GM19238 (cell line): ENCODE measurements at regions not wholly inside any gene's neighbourhood (a gene's known extent, or its start where the extent isn't known, plus 50 kb on each side); places are given as distances from the start of the nearest gene placed in this dataset.

Source experiments
- DNase-seq: peaks from one replicate; pipeline ENCODE4 v3.0.0; 2011; ENCODE audit warnings: low spot score; ENCODE audit not compliant: insufficient read length

DNA sequence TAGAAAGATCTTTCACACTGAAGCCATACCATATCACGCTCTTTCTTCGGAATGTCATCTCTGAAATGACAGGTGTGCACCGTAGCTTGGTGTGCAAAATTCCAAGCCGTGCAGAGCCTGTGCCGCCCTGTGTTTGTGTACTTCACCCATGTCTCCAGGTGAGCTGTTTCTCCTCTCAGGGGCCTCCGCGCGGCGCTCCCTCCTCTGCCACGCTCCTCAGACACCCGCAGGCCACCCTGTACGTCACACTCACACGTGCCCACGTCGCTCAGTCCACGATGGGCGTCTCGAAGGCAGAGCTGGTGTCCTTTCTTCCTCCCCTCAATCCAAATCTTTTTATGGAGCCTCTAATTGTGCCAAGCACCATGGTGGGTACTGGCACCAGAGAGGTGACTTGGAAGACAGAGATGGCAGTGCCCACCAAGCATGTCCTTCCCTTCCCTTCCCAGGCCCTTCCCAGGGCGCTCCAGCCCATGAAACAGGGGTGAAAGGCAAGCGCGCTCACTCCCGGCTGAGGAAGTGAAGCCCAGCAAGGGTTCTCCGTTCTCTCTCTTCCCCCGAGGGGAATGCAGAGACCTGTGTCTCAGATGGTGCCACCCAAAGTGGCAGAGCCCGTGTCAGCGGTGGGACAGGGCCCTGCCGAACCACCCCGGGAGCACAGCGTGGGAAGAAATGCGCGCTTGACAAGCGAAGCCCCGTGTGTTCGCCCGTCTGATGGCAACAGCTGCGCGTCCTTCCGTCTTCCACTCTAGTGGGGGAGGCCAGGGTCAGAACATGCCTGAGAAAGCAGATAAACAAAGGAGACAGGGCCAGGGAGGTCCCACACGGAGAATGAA, 292.5 kb upstream of the SHH start:
- no peak for DNase-seq

DNA sequence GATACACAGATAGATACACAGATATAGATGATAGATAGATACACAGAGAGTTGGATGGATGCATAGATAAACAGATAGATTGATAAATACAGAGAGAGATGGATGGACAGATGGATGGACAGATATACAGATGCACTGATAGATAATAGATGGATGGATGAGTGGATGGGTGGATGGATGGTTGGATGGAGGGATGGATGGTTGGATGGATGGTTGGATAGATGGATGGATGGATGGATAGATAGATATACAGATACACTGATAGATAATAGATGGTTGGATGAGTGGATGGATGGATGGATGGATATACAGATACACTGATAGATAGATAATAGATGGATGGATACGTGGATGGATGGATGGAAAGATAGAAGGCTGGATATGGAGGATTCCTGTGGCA, 290.0 kb upstream of the SHH start:
- DNase-seq: no peak

DNA sequence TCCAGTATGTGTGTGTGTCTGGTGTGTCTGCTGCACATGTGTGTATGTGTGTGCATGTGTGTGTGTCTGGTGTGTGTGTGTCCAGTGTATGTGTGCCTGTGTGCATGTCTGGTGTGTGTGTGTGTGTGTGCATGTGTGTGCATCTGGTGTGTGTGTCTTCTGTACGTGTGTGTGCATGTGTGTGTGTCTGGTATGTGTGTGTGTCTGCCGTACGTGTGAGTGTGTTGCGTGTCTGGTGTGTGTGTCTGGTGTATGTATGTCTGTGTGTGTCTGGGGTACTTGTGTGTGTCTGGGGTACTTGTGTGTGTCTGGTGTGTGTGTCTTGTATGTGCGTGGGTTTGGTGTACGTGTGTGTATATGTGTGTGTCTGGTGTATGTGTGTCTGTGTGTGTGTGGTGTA, 289.1 kb upstream of the SHH start:
- no peak for DNase-seq

DNA sequence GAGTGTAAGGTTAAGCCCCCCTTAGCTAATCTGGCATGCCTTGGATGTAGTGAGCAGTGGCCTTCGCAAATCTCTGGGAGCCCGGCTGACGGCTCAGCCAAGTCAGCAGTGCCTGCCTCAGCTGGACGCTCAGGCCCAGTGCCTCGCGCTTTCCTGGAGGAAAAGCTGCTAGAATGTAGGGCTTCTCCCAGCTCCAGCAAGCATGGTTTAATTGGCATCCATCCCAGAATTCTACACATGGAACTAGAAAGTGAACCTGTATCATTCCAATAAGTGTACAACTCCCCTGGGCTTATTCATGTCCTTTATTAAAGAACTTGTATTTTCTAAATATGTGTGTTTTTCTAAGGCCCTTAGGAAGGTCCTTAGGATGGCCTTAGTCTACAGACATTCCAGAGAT, 287.8 kb upstream of the SHH start:
- DNase-seq: no peak

DNA sequence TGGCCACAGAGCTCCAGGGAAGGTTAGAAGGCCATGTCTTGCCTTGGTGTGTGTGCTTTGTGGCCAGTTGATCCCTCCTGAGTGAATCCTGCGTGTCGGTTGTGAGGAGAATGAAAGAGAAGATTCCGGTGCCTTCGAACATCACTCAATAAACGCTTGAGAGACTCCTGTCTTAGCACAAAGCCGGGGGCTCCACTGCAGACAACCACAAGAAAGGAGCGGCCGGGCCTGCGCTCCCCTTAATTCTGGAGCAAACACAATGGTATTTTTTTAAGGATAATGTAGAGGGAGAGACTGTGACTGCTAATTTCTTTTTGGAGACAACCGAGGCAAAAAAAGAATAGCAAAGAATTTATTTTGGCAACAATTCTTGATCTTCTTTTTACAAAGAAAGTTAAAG, 286.8 kb upstream of the SHH start:
- DNase-seq: no peak

DNA sequence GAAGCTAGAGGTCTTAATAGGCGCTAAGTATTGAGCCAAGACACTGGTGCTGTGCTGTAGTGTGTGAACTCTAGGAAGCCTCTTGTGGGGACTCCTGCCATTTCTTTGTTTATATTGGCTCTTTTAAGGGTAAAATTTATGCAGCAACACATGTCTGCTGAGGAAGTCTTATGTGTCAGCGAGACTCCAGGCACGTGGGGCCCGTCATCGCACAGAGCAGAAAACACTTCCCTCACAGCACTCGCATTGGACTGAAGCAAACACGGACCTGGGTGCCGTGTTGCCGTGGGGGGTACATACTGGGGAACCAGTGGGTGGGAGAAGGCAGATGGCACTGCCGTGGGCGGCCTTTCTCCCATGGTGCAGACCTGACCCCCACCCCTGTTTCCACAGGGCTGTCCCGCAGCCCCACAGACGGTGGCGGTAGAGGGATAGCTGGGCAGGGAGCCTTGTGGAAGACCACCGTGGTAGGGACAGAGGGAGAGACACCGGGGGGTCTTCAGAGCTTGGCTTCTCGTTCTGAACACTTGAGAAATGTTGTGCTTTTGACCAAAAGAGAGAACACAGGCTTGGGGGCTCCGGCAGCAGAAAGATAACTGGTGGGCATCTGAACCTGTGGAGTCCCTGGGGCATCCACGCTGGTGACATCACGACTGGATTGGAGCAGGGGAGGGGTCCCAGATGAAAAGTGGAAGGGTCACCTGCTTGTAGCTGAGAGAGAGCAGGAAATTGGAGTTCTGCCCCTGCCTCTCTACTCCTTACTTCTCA, 284.7 kb upstream of the SHH start:
- DNase-seq: no peak

DNA sequence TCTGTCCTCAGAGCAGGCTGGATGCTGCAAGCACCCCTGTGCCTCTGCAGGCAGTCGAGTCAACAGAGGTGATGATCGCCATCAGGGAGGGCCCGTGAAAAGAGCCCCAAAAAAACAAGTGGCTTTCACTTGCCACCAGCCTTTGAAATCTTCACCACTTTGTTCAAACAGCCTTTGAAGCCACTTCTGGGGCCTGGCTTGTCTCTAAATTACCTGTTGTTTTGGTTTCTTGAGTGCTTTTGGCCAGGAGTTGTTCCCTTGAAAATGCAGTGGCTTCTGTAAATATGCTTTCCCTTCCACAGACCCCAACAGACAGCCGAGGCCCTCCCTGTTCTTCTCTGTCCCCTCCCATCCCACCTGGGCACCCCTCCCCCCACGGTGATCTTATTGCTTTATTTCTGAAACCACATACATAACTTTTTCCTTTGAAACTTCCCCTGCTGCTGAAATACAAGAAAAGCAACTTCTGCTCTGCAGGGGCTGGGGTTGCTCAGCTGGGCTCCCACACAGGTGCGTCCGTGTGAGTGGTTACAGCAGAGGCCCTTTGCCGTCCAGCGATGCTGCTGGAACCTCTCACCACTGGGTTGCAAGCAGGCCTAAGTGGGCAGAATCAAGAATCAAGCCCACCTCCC, 283.8 kb upstream of the SHH start:
- no peak for DNase-seq

DNA sequence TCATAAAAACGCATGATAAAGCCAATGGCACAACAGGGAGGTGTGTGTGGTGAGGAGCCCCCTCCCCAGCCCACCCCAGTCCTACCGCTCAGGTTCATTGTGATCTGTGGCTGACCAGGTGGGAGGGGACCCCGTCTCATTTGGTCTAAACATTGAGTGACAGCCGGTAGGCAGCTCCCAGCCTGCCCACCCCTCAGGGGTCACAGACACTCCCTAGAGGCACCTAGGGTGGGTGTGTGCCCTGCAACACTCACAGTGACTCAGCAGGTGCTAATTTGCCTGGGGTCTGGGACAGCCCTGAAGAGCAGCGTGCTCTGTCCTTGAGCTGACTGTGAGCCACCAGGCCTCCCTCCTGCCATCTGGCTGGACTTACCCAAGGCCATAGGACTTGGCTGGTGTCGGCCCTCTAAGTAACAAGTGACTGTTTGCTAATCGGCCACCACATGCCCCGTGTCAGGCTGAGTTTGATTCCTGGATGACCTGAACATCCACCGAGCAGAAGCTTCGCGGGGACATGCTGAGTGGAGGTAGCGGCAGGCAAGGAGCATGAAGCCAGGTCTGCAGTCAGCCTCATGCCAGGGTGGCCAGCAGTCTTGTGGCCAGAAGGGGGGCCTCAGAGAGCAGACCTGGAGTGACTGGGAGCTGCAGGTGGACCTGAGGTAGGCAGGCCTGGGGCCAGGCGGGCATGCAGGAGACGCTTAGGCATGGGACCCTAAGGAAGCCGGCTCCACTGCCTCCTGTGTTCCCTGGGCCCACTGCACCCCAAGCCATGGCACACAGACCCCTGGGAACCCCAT, 282.3 kb upstream of the SHH start:
- DNase-seq: no peak

DNA sequence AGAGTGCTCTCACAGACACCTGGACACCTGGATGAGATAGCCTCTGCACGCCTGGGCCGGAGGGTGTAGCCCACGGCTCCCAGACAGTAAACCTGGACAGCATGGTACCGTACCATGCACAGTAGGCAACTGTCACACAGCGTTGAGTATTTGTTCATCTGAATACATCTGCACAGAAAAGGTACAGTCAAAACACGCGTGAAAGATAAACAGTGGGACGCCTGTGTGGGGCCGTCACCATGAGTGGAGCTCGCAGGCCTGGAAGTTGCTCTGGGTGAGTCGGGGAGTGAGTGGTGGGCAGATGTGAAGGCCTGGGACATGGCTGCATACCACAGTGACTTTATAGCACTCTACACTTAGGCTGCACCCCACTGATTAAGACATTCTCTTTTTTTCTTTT, 280.0 kb upstream of the SHH start:
- no peak for DNase-seq

DNA sequence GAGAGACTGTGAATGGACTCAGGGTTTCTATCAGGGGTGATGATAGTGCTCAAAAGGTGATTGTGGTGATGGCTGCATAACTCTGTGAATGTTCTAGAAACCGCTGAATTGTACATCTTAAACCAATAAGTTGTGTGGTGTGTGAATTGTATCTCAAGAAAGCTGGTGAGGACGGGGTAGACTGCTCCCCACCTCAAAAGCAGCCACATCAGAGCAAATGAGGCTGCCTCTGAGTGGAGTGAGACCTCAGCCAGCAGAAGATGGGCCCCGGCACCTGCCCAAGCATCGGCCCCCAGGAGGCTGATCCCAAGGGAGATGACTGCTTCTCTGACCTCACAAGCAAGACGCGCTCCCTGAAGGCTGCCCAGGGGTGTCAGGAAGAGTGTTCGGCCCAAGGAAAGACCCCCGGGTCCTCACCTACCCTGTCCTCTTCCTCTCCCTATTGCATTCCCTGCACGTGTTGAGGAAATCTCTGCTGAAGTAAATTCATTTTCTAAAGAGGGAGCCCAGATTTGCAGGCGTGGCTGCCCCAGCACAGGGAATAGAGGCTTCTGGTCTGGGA, 279.3 kb upstream of the SHH start:
- no peak for DNase-seq

DNA sequence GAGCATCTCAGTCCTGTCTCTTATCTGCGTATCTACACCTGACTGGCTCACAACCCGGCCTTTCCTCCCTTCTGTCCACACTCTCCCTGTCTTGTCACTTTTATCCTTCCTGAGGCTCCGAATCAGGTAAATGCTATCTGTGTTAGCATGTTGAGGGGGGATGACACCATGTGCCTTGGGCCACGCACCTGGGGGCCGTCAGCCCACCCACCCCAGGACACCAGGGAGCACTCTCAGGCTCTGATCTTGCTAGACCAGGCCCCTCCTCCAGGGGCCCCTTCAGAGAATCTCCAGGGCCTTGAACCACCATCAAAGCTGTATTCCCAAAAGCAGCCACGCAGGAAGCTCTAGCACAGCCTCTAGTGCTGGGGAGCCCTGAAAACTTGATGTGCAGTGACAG, 278.7 kb upstream of the SHH start:
- no peak for DNase-seq

DNA sequence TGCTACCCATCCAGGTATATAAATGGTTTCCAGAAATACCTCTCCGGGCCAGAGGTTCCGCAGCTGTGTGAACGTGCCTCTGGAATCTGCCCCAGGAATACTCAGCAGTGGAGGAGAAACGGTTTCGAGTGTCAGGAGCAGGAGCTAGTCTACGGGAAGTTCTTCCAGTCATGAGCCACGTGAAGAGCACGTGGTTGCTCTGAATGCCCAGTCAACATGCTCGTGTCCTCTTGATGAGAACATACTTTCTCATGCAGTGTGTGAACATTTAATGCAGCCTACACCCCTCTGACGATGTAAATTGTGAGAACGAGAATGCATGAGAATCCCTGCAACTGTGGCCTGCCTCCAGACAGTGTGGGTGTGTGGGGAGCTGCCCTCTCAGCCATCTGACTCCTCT, 277.0 kb upstream of the SHH start:
- no peak for DNase-seq

DNA sequence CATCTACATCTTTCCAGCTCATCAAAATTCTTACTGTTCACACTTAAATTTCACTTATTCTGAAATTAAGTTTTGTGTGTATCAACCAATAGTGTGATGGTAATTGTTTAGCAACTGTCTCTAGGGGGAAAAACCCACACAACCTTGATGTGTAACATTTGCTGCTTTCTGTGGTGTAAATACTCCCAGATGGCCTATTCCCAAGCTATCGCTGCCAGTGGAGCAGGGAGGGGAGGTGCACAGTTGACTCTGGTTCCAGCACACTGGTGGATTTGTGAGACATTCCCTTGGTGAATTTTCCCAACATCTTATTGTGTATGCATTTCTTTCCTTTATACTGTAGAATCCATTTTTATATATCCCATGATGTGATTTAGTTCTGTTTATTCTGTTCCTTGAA, 275.9 kb upstream of the SHH start:
- DNase-seq: no peak

DNA sequence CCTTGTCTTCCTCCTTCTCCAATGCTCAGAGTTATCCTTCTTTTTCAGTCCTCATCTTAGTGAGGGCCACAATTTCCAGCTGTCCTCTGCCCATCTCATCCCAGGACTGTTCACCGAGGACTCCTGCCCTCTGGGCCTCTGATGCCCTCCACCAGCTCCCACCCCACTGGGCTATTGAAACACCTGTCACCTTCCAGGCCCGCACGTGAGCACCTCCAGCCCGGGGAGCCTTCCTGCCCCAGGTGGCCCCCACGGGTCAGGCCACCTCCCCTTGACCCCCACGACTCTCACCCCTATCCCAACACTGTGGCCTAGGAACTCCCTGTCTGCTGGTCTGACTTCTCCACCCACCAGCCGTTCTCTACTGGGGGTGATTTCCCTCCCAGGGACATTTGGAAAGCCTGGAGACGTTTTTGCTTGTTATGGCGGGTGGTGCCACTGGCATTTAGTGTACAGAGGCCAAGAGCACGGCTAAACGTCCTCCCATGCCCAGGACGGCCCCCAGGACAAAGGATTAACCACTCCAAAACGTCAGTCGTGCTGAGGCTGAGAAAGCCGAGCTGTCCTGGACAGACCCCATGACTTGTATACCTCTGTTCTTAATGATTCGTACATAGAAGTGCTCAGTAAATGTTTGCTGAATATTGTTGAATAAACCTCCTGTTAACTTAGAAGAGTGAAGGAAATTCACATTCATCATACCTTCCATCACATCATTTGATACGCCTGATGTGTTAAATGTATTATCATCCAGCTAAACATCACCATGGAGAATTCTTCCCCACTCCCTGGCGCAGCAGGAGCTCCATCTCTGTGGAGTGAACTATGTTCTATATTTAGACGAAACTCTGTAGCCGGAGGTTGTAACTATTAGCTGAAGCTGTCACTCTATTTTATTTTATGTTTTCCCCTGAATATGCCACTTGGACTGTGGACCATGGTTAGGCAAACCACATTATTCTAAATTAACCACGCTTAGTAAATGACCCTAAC, 270.1 kb upstream of the SHH start:
- no peak for DNase-seq

DNA sequence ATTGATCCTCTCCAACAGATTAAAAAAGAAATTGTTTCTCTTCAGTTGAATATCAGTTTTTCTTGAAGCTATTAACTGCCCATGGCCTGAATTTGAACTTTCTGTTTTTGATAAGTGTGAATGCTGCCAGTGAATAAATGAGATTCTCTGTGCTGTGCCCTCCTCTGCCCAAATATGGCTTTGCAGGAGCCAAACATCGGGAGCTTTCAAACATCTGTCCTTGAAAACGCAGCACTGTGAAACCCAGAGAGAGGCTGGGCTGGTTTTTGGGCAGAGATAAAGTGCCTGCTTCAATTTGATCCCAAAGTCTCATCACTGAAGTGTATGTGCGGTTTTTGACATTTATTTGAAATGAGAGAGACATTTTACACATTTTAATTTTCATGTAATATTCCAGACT, 268.3 kb upstream of the SHH start:
- DNase-seq: no peak

DNA sequence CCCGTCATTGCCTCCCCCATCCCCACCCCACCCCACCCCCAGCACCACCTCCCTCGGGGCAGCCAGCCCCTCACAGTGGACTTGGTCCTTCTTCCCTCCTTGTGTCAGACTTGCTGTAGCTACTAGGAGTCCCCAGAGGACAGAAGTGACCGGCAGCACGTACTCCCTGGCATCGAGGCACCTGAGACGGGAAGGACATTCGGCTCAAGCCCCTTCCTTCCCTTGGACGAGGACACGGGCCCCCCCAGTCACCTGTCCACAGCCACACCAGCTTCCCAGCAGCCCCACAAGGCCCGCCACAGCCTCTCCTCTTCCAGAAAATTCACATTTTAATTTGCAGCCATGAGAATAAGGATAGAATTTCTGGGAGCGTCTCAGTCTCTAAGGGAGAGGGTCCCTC, 267.8 kb upstream of the SHH start:
- no peak for DNase-seq

DNA sequence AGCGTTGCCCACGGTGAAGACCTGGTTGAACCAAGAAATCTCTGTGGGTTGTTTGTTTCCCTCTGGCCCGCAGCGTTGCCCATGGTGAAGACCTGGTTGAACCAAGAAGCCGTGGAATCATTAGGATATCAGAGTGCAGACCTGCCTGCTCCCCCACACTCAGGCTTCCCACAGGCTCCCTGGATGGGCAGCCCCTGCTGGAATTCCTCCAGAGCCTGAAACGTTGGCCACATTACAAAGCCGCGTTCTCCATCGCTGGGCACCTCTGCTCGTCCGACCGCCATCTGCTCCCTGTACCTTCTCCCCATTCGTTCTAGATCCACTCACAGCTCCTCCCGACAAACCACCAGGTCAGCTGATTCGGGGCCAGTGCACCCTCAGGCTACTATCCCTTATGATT, 266.9 kb upstream of the SHH start:
- DNase-seq: no peak

DNA sequence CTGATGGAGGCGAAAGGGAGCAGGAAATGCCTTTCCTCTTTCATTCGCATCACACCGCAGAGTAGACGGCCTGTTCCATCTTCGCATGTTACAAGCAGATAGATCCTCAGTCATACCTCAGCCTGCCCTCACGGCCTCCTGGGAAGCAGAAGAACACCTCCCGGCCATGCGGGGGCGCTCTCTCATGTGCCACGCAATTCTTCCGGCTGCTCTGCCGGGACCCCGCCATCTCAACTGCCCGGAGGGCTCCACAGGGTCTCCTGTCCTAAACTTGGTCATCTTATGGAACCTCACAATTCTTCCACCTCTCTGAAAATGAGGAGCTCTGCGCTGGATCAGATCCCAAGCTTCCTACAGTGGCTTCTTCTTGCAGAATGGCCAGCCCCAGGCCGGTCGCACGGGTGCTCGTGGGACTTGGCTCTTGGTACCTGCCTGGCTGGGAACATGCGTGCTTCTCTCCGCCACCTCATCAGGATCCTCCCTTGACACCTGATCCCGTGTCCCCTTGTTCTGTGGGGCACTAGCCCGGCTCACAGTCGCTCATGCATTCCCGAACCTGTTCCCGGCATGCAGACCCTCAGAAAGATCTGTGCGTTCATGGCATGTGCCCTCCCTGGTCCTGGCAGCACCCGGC, 262.8 kb upstream of the SHH start:
- no peak for DNase-seq

DNA sequence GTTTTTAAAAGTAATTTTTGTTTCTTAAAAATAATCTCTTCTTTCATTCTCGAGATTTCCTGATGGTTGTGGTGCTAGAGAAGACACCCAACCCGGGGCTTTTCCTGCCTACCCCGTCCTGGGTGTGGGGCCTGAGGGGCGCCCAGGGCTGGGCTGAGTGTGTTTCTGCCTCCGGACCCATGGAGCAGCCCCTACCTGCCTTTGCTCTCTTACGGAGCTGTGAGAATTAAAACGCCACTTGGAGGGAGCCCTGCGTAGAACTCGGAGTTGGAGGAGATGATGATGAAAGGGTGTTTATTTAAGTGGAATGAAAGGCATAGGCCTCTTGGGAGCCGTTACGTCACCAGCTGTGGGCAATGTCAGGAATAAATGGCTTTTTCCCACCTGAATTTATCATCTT, 261.8 kb upstream of the SHH start:
- no peak for DNase-seq
